ENCODE measurements at regions not wholly inside any gene's neighbourhood (a gene's known extent, or its start where the extent isn't known, plus 50 kb on each side); places are given as distances from the start of the nearest gene placed in this dataset.

GRCh38 chr9:82110881-82111280 is 122.3 kb downstream of the SPATA31D1 start:
- H2AFZ ChIP-seq (ENCODE audit: low read depth, low read length, poor library complexity, severe bottlenecking): no peak overlapping the region
- H3K27me3 ChIP-seq (ENCODE audit: insufficient read depth, low read length): no peaks in the 10 kb centered on the region
- H3K9me3 ChIP-seq (ENCODE audit: control insufficient read depth in 1 of 2, insufficient read depth in 1 of 2, low read depth in 1 of 2, low read length in 2 of 2): no peaks in the 10 kb centered on the region
- H3K36me3 ChIP-seq (ENCODE audit: control insufficient read depth in 1 of 2, insufficient read depth in 2 of 2, low read length in 2 of 2): no peaks in the 10 kb centered on the region
- ChIA-PET POLR2A (no interaction called here), CTCF (no interaction called here), RAD21 (ENCODE audit: low non-redundant PET in 1 of 2, low total read pairs in 2 of 2, uncharacterized antibody in 2 of 2, unreplicated experiment in 2 of 2) (no interaction called here)
- no peaks in the 10 kb centered on the region for H4K20me1 ChIP-seq (ENCODE audit: insufficient read depth)
- no peak overlapping the region for H3K4me2 ChIP-seq (ENCODE audit: low read length)
- intact Hi-C loops (cut with micrococcal nuclease): no loop called here
- no peak overlapping the region for H3K4me3 ChIP-seq (replicated peaks in 1 of 2; ENCODE audit: low read depth in 1 of 2, low read length in 2 of 2)
- no peaks in the 10 kb centered on the region for H3K4me1 ChIP-seq (ENCODE audit: control insufficient read depth in 1 of 2, insufficient read depth in 2 of 2, low read length in 2 of 2)
- no peak overlapping the region for H3K27ac ChIP-seq (ENCODE audit: low read depth, low read length)
- no TSS peak for BruUV-seq (replicated peaks)
- TF ChIP-seq CBX3 (IDR thresholded peaks at IDR 0.05; ENCODE audit: low read depth): no peak
- ATAC-seq (no peak), DNase-seq (ENCODE audit: low read depth, low spot score) (no peak)
- H3K9me2 ChIP-seq (ENCODE audit: insufficient read depth): 0 out of 2 replicates have a peak, but pooled peaks cover 3% of the 10 kb centered on the region
- no peak overlapping the region for H3K9ac ChIP-seq (ENCODE audit: low read length)
- H3K79me2 ChIP-seq (ENCODE audit: insufficient read depth, low read length): no peaks in the 10 kb centered on the region

- BruUV-seq (replicated peaks): no TSS peak
- Histone ChIP-seq H3K9me2 (ENCODE audit: insufficient read depth) (no peaks in the 10 kb centered on the region), H2AFZ (ENCODE audit: low read depth, low read length, poor library complexity, severe bottlenecking) (no peak overlapping the region), H3K36me3 (ENCODE audit: control insufficient read depth in 1 of 2, insufficient read depth in 2 of 2, low read length in 2 of 2) (no peaks in the 10 kb centered on the region), H3K79me2 (ENCODE audit: insufficient read depth, low read length) (no peaks in the 10 kb centered on the region), H3K27ac (ENCODE audit: low read depth, low read length) (no peak overlapping the region), H3K4me3 (replicated peaks in 1 of 2; ENCODE audit: low read depth in 1 of 2, low read length in 2 of 2) (no peak overlapping the region), H4K20me1 (ENCODE audit: insufficient read depth) (no peaks in the 10 kb centered on the region), H3K4me1 (ENCODE audit: control insufficient read depth in 1 of 2, insufficient read depth in 2 of 2, low read length in 2 of 2) (no peaks in the 10 kb centered on the region), H3K9me3 (ENCODE audit: control insufficient read depth in 1 of 2, insufficient read depth in 1 of 2, low read depth in 1 of 2, low read length in 2 of 2) (no peaks in the 10 kb centered on the region), H3K27me3 (ENCODE audit: insufficient read depth, low read length) (no peaks in the 10 kb centered on the region), H3K9ac (ENCODE audit: low read length) (no peak overlapping the region), H3K4me2 (ENCODE audit: low read length) (no peak overlapping the region)
- ATAC-seq: no peak
- CTCF ChIA-PET: no interaction called here
- POLR2A ChIA-PET: no interaction called here
- RAD21 ChIA-PET (ENCODE audit: low non-redundant PET in 1 of 2, low total read pairs in 2 of 2, uncharacterized antibody in 2 of 2, unreplicated experiment in 2 of 2): no interaction called here
- DNase-seq (ENCODE audit: low read depth, low spot score): no peak
- intact Hi-C loops (cut with micrococcal nuclease): no loop called here
- TF ChIP-seq CBX3 (IDR thresholded peaks at IDR 0.05; ENCODE audit: low read depth) (no peak), ZBTB33 (IDR thresholded peaks at IDR 0.05; ENCODE audit: extremely low read depth, insufficient replicate concordance, low read length) (no peak), SRF (IDR thresholded peaks at IDR 0.05; ENCODE audit: low read depth) (no peak), EZH2phosphoT487 (IDR thresholded peaks at IDR 0.05; ENCODE audit: borderline replicate concordance) (no peak), SIN3A (IDR thresholded peaks at IDR 0.05; ENCODE audit: low read depth) (no peak), ZFX (IDR thresholded peaks at IDR 0.05) (no peak), REST (IDR thresholded peaks at IDR 0.05; ENCODE audit: low read depth) (no peak), EZH2 (IDR thresholded peaks at IDR 0.05) (no peak), JUND (IDR thresholded peaks at IDR 0.05) (no peak), CTCF (IDR thresholded peaks at IDR 0.05 in 2 of 3, conservative IDR thresholded peaks at IDR 0.05 in 1 of 3; ENCODE audit: borderline replicate concordance in 1 of 3, insufficient read depth in 1 of 3, low read depth in 2 of 3, low read length in 2 of 3) (no peak), MAX (IDR thresholded peaks at IDR 0.05) (no peak), ZNF274 (IDR thresholded peaks at IDR 0.05; ENCODE audit: low read depth, low read length) (no peak), ELF1 (IDR thresholded peaks at IDR 0.05; ENCODE audit: borderline replicate concordance, low read depth) (no peak), EGR1 (IDR thresholded peaks at IDR 0.05; ENCODE audit: low read depth) (no peak)
Measured at GRCh38 chr9:82115331-82115730, 126.8 kb downstream of the SPATA31D1 start.
